ENCODE measurements at regions not wholly inside any gene's neighbourhood (a gene's known extent, or its start where the extent isn't known, plus 50 kb on each side); places are given as distances from the start of the nearest gene placed in this dataset.
"Not testable (repeated sequence)": the region's sequence is repeated elsewhere in the genome, so short reads cannot be mapped to it uniquely, and the experiment has no call there.

DNA sequence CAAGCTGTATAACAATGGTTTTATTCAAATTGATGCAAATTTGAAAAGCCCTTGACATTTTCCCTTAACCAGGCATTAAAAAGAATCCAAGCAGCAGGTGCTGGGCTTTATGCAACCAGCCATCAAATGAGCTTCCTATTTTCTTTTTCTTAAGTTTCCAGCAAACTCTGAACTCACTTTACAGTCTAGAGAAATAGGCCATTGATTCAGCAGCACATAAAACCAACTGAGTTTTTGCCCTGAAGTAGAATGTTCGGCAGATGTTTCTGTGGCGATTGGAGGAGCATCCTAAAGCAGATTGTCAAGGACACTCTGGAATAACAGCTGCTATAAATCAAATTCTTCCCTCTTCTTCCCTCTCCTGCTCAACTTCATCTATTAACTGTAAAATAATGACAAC, 582.8 kb upstream of the CPEB2 start:
- Mint-ChIP-seq H3K27me3 (ENCODE audit: insufficient read depth) (no peaks in the 10 kb centered on the region), H3K36me3 (ENCODE audit: low read depth) (no peaks in the 10 kb centered on the region), H3K4me3 (no peak overlapping the region), H3K9me3 (peaks cover 17% of the 10 kb centered on the region), H3K4me1 (peaks cover 7% of the 10 kb centered on the region), H3K27ac (no peak overlapping the region)
- H3K36me3 ChIP-seq (ENCODE audit: control insufficient read depth, insufficient read depth, low read length): no peaks in the 10 kb centered on the region
- no peak for DNase-seq
- H3K27ac ChIP-seq (ENCODE audit: low read depth, low read length): no peak overlapping the region
- H3K9ac ChIP-seq (ENCODE audit: extremely low read depth, low read length, poor library complexity, severe bottlenecking): no peak overlapping the region
- H3K9me3 ChIP-seq (ENCODE audit: control insufficient read depth, low read length): no peaks in the 10 kb centered on the region
- TF ChIP-seq, protein P1, sequence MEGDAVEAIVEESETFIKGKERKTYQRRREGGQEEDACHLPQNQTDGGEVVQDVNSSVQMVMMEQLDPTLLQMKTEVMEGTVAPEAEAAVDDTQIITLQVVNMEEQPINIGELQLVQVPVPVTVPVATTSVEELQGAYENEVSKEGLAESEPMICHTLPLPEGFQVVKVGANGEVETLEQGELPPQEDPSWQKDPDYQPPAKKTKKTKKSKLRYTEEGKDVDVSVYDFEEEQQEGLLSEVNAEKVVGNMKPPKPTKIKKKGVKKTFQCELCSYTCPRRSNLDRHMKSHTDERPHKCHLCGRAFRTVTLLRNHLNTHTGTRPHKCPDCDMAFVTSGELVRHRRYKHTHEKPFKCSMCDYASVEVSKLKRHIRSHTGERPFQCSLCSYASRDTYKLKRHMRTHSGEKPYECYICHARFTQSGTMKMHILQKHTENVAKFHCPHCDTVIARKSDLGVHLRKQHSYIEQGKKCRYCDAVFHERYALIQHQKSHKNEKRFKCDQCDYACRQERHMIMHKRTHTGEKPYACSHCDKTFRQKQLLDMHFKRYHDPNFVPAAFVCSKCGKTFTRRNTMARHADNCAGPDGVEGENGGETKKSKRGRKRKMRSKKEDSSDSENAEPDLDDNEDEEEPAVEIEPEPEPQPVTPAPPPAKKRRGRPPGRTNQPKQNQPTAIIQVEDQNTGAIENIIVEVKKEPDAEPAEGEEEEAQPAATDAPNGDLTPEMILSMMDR (conservative IDR thresholded peaks at IDR 0.05): no peak
- no peak overlapping the region for H3K4me3 ChIP-seq (ENCODE audit: low read length)
- H3K27me3 ChIP-seq (ENCODE audit: control insufficient read depth, insufficient read depth, low read length, poor library complexity, severe bottlenecking): no peaks in the 10 kb centered on the region
- 99 to 100% methylated on average over 2 of the region's 2 CpGs for WGBS, 2 experiments (ENCODE audit: insufficient coverage in 1 of 2, insufficient read length in 1 of 2)
- H3K4me1 ChIP-seq (ENCODE audit: control insufficient read depth, insufficient read depth, low read length): no peaks in the 10 kb centered on the region

DNA sequence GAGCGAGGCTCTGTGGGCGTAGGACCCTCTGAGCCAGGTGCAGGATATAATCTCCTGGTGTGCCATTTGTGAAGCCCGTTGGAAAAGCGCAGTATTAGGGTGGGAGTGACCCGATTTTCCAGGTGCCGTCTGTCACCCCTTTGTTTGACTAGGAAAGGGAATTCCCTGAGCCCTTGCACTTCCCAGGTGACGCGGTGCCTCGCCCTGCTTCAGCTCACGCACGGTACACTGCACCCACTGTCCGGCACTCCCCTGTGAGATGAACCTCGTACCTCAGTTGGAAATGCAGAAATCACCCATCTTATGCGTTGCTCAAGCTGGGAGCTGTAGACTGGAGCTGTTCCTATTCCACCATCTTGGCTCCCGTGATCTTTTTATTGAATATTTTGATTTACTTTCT, 576.0 kb upstream of the CPEB2 start:
- not testable (repeated sequence) for H3K4me1 ChIP-seq (ENCODE audit: control insufficient read depth, insufficient read depth, low read length); H3K4me1 Mint-ChIP-seq; DNase-seq; H3K9ac ChIP-seq (ENCODE audit: extremely low read depth, low read length, poor library complexity, severe bottlenecking); H3K27ac ChIP-seq (ENCODE audit: low read depth, low read length); H3K36me3 Mint-ChIP-seq (ENCODE audit: low read depth); H3K4me3 Mint-ChIP-seq; H3K27ac Mint-ChIP-seq; H3K4me3 ChIP-seq (ENCODE audit: low read length); H3K27me3 ChIP-seq (ENCODE audit: control insufficient read depth, insufficient read depth, low read length, poor library complexity, severe bottlenecking); H3K36me3 ChIP-seq (ENCODE audit: control insufficient read depth, insufficient read depth, low read length); H3K27me3 Mint-ChIP-seq (ENCODE audit: insufficient read depth)
- 92 to 95% methylated on average over 12 to 15 of the region's 15 CpGs for WGBS, 2 experiments (ENCODE audit: insufficient coverage in 1 of 2, insufficient read length in 1 of 2)
- peaks cover 11% of the 10 kb centered on the region for H3K9me3 ChIP-seq (ENCODE audit: control insufficient read depth, low read length)
- peaks cover 42% of the 10 kb centered on the region for H3K9me3 Mint-ChIP-seq

DNA sequence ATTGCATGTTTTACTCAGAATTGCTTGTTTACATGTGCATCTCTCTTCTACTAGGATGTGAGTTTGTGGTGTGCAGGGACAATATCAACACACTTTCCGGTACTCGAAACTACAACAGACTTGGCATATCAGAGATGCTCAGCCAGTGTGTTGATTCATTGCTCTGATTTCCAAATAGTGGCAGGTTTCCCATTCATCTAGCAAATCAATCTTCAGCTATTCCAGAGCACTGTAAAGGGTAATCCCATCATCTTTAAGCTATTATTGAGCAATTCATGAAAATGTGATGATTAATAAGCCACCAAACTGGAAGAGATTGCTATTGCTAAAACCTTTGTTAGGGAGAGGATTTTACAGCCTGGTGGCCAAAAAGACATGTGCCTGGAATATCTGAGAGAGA, 574.2 kb upstream of the CPEB2 start:
- no peak overlapping the region for H3K9ac ChIP-seq (ENCODE audit: extremely low read depth, low read length, poor library complexity, severe bottlenecking)
- no peaks in the 10 kb centered on the region for H3K27me3 ChIP-seq (ENCODE audit: control insufficient read depth, insufficient read depth, low read length, poor library complexity, severe bottlenecking)
- TF ChIP-seq, protein P1 (conservative IDR thresholded peaks at IDR 0.05): no peak
- H3K27ac Mint-ChIP-seq: no peak overlapping the region
- H3K4me1 ChIP-seq (ENCODE audit: control insufficient read depth, insufficient read depth, low read length): no peaks in the 10 kb centered on the region
- H3K27me3 Mint-ChIP-seq (ENCODE audit: insufficient read depth): no peaks in the 10 kb centered on the region
- H3K9me3 ChIP-seq (ENCODE audit: control insufficient read depth, low read length): peaks cover 11% of the 10 kb centered on the region
- peaks cover 3% of the 10 kb centered on the region for H3K4me1 Mint-ChIP-seq
- H3K27ac ChIP-seq (ENCODE audit: low read depth, low read length): no peak overlapping the region
- H3K4me3 ChIP-seq (ENCODE audit: low read length): no peak overlapping the region
- H3K4me3 Mint-ChIP-seq: no peak overlapping the region
- H3K36me3 Mint-ChIP-seq (ENCODE audit: low read depth): peaks cover 2% of the 10 kb centered on the region
- H3K9me3 Mint-ChIP-seq: peaks cover 35% of the 10 kb centered on the region
- DNase-seq: no peak
- no peaks in the 10 kb centered on the region for H3K36me3 ChIP-seq (ENCODE audit: control insufficient read depth, insufficient read depth, low read length)
- 82 to 94% methylated on average over 2 of the region's 2 CpGs for WGBS, 2 experiments (ENCODE audit: insufficient coverage in 1 of 2, insufficient read length in 1 of 2)
